Right forelimb (tissue), 1 donor: ENCODE measurements at regions not wholly inside any gene's neighbourhood (a gene's known extent, or its start where the extent isn't known, plus 50 kb on each side); places are given as distances from the start of the nearest gene placed in this dataset.

ENCODE experiments used
- DNase-seq: peaks from one replicate; pipeline ENCODE4 v3.0.0-alpha.2; 2018

DNA sequence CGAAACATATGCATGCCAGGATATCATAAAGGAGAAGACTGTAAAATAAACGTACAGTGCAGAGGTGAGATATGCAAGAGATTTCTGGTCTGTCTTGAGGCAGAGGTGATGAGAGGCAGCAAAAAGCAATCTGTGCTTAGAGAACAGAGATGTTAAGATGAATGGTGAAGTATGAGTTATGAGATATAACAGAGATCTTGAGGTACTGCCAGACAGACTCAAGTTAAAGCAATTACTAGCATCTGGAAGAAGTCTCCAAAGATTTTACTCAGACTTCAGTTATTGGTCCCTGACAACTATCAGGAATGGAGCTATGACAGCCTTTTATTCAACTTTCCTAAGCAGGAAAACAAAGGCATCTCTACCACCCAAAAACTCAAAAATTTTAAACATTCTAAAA, 122.8 kb upstream of the DST start:
- no peak for DNase-seq

- no peak for DNase-seq
Measured at GRCh38 chr6:56764081-56764566, 121.4 kb upstream of the DST start.

- no peak for DNase-seq
Measured at GRCh38 chr6:56761651-56762050, 119.0 kb upstream of the DST start.

DNA sequence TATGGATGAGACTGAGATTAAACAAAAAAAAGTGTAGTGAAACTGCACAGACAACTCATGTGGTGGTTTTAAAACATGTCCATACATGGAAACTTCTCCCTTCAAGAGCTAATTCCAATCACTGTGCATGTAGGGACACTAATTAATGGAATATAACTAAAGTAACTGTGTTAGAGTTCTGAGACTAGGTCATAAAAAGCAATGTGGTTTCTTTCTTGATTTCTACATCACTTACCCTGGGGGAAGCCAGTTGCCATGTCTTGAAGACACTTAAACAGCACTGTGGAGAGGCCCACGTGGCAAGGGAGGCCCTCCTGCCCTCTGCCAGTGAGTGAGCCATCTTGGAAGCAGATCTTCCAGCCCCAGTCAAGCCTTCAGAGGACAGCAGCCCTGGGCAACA, 118.2 kb upstream of the DST start:
- no peak for DNase-seq

GRCh38 chr6:56759521-56759920, 116.8 kb upstream of the DST start:
- DNase-seq = no peak

GRCh38 chr6:56758553-56758952, 115.9 kb upstream of the DST start:
- no peak for DNase-seq

GRCh38 chr6:56758120-56758519, 115.4 kb upstream of the DST start:
- DNase-seq = no peak

DNA sequence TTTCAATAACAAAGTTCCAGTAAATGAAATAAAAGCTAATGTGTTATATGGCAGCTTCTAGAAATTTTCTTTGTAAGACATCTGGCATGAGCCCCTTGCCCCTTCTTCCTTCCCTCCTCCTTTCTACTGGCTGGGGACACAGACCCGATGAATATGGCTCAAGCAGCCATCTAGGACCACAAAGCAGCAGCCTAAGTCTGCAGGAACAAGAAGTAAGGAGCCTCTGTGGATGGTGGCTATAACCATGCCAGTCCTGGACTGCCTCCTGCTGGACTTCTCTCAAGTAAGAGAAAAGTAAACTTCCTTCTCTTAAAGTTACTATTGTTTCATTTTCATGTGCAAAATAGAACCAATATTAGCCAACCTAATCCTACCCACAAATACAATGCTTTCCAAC, 114.9 kb upstream of the DST start:
- DNase-seq = no peak

- no peak for DNase-seq
Measured at GRCh38 chr6:56756791-56757587, 114.3 kb upstream of the DST start.

GRCh38 chr6:56756219-56756789, 113.6 kb upstream of the DST start:
- no peak for DNase-seq

DNA sequence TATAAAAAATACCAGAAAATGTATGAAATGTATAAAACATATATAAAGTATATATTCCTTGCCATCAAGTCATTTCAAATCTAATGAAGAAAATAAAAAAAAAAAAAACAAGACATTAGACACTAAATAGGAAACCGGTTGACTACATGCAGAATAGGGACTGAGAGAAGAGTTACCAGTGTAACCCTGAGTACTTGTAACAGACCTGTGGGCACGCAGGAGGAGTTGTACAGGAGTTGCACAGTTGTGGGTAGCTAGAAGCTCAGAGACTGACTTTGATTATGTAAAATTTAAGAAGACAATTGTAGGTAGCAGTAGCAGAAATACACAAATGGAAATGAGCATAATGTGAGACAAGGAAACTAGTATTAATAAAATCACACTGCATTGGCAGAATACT, 112.4 kb upstream of the DST start:
- DNase-seq = no peak

- no peak for DNase-seq
Measured at GRCh38 chr6:56753811-56754210, 111.1 kb upstream of the DST start.

GRCh38 chr6:56752534-56752933, 109.8 kb upstream of the DST start:
- no peak for DNase-seq

GRCh38 chr6:56752009-56752408, 109.3 kb upstream of the DST start:
- no peak for DNase-seq

DNA sequence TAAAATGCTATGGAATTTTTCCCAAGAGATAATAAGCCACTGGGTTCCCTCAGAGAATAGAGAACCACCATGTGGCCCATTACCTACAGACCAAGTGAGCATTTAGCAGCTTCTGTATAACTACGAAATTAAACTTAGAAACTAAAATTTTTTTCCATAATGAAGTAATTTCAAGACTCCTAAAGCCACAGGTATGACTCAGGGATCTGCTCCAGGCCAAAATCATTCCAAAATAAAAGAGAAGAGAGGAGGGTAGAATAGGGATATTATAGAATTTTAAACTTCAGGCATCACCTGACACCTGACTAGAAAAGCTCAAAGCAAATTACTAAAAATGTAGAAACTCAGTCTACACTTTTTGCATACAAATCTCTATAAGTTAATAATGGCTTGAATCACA, 108.9 kb upstream of the DST start:
- no peak for DNase-seq

DNA sequence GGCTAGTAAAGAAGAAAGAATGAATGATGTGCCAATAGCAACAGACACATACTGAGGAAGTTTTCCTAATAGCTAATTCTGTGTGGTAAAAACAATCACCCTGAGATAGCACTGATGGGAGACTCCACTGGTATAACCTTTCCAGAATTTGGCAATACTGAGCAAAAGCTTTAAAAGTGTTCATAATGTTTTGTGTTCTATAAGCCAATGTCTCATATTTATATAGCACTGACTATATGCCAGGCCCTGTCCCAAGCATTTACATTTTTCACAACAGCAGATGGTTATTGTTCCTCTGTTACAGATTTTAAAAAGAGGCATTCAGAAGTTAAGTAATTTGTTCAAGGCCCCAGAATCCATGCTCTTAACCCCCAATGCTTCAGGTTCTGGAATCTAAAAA, 108.0 kb upstream of the DST start:
- DNase-seq = no peak

DNA sequence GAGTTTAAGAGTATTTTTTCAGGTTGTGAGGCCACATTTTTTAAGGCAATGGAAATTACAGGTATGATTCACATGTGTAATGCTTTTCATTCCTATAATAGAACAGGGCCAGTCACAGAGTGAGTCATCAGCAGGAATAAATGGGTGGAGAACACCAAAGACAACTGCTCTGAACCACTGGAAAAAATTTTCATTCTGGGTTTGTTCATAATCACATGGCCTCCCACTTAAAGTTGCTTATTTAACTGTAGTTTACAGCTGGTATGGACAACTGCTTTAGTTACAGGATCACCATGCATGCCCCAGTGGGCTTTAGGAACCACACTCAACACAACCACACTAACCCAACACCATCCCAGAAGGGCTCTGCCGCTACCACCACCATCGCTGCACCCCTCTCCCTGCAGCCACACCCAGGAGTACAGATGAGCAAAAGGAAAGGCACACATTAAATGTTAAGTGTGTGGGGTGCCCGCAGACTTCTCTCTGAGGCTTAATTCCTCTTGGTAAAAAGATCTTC, 107.0 kb upstream of the DST start:
- no peak for DNase-seq

DNA sequence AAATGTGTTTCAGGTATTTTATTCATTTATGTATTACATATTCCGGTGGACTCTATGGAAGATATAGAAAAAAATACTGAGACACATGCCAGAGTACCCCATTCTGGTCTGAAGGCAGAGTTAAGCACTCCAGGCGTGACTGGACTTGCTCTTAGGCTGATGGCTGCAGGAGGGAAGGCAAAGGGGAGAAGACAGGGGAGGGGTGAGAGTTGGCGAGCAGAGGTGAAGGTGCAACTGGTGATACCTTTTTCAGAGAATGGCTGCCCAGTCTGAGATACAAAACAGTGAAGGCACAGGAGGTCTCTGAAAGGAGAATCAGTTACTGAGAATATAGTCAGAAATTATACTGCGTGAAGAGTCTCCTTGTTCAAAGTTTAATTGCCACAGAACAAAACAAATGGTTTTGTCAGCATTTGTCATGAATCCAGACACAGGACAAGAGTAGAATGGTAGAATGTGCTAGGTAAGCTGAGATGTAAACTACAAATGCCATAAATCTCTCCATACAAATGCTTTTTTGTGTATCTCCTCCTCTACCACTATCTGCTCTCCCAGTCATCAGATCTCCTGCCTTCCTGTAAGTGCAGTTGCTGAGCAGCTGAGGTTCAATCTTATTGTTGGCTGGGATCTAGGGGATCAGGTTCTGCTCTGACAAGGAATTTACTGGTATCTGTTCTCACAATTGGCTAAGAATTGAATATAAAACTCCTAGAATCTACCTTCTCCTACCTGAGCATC, 104.2 kb upstream of the DST start:
- no peak for DNase-seq

DNA sequence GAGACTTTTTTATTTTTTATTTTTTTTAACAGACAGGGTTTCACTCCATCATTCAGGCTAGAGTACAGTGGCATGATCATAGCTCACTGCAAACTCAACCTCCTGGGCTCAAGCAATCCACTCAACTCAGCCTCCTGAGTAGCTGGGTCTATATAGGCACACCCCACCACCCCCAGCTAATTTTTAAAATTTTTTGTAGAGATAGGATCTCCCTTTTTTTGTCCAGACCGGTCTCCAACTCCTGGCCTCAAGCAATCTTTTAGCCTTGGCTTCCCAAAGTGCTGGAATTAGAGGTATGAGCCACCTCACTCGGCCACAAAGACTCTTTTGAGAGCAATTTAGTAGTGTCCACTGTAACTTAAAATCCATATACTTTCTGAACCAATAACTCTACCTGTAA, 103.3 kb upstream of the DST start:
- no peak for DNase-seq

DNA sequence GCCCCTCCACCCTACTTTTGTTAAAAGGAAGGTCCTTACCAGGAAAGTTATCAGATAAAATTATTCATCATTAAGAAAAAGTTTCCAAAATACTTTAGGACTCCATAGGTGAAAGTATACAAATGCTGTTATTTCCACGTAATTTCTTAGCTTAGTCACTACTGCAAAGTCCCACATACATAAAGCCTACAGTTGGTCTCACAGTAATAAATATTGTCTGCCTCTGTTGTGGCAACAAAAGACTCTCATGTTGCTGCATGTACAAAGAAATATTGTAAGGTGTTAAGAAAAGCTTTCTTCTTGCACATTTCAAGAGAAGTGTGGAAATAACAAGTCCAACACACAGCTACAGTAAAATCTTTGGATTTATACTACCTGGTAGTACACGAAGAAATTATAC, 102.4 kb upstream of the DST start:
- no peak for DNase-seq

GRCh38 chr6:56744528-56744927, 101.8 kb upstream of the DST start:
- no peak for DNase-seq

DNA sequence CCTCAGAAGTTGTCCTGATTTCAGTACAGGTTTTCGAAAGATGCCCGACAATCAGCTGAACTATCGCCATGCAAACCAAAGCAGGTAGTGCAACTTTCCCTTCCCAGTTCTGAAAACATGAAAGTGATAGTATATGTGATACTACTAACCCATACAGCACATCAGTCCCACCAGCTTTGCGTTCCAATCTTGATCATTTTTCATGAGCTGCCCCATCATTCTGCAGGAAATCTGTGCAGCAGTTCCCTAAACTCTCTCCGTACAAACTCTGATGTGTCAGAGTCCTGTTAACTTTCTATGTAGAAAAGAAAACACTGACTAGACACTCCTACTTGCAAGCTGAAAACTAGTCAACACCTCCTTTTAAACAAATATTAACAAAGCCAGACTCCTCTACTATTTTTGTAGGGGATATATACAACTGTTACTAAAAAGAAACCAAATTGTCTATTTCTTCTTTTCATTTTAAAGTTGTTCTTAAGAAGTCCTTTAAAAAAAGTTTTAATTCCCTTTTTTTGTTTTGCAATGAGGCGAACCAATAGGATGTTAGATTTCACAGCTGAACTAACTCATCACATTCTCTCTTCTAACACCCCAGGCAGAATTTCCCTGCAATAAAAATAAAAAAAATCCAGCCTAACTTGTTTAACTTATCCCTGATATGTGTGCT, 99.6 kb upstream of the DST start:
- no peak for DNase-seq

DNA sequence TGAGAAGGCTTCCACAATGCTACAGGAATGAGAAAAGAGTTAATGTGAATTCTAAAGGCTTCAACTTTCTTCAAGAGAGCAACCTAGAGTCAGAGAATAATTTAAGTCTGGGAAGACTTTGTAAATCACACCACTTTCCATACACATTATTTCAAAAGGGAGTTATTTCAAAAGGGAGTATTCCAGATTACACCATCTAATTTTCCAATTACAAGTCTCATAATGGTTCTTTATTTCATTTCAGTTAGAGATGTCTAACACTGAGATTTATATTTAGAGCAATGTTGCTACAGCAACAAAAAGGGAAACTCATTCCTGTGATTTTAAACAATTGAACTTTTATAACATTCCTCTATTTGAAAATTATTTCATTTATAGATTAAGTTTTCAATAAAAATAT, 98.8 kb upstream of the DST start:
- no peak for DNase-seq
